ENCODE measurements at regions not wholly inside any gene's neighbourhood (a gene's known extent, or its start where the extent isn't known, plus 50 kb on each side); places are given as distances from the start of the nearest gene placed in this dataset.

DNA sequence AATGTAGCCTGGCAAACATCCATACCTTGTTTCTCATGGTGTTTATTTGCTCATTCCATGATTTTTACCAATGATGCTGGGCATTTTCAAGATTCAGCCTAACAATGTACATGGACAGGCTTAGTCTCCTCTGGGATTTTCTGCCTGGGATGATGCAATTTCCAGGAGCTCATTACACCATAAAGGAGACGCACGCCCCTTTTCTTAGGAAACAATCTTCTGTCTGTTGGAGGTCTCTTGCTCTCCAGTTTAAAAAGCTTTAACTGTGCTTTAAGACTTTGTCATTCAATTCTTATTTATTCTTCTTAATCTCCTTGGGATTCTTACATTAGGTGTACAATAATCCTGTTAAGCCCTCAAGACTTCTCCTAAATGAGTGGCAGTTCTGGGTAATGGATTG is 150.3 kb upstream of the NRP1 start:
- no peak overlapping the region for H3K4ac ChIP-seq (replicated peaks; ENCODE audit: insufficient read length, low read depth, low read length)
- no peak overlapping the region; a peak in 1 of 8 replicates for H3K4me3 ChIP-seq (ENCODE audit: extremely low read depth in 1 of 4, insufficient read depth in 2 of 4, low read depth in 3 of 4, low read length in 4 of 4)
- H3K36me3 ChIP-seq (ENCODE audit: control insufficient read depth in 2 of 4, insufficient read depth in 4 of 4, low read length in 3 of 4): peaks cover 0 to 3% (median 0%) of the 10 kb centered on the region in 4 experiments; a peak in 1 of 8 replicates
- H2BK12ac ChIP-seq (ENCODE audit: low read depth, low read length): no peak overlapping the region; the same call in 1 of the 2 replicates
- no peaks in the 10 kb centered on the region for H3K27me3 ChIP-seq (replicated peaks in 1 of 4; ENCODE audit: control insufficient read depth in 3 of 4, extremely low read depth in 1 of 4, insufficient read depth in 3 of 4, low read length in 3 of 4)
- H3K4me1 ChIP-seq (replicated peaks in 1 of 4; ENCODE audit: control insufficient read depth in 3 of 4, insufficient read depth in 4 of 4, low read length in 3 of 4): peaks cover 2 to 17% (median 11%) of the 10 kb centered on the region in 4 experiments; a peak in 5 of 7 replicates
- peaks cover 9 to 12% of the 10 kb centered on the region in 2 experiments; a peak in 3 of 4 replicates for H3K9me3 ChIP-seq (ENCODE audit: insufficient read depth in 2 of 2, low read depth in 1 of 2, low read length in 1 of 2)
- H4K91ac ChIP-seq (replicated peaks; ENCODE audit: insufficient read length, low read length): no peak overlapping the region
- H3K56ac ChIP-seq (replicated peaks; ENCODE audit: insufficient read length, low read depth, low read length): no peak overlapping the region
- no peaks in the 10 kb centered on the region for H4K20me1 ChIP-seq (replicated peaks in 1 of 2; ENCODE audit: control insufficient read depth in 1 of 2, insufficient read depth in 2 of 2, low read length in 2 of 2)
- H3K27ac ChIP-seq (ENCODE audit: low read depth, low read length): no peak overlapping the region; the same call in 1 of the 2 replicates
- H3K79me1 ChIP-seq (ENCODE audit: low read depth, low read length): no peaks in the 10 kb centered on the region
- H4K8ac ChIP-seq (ENCODE audit: extremely low read depth, insufficient read depth, low read length): no peak overlapping the region
- H3K23ac ChIP-seq (ENCODE audit: insufficient read length): no peak overlapping the region
- H2BK5ac ChIP-seq (ENCODE audit: low read depth, low read length): 0 out of 2 replicates have a peak overlapping the region, but pooled peaks have one; percentile 84
- WGBS, 2 experiments (ENCODE audit: extremely low coverage in 1 of 2, insufficient coverage in 1 of 2, insufficient read length in 1 of 2, insufficient replicate concordance in 2 of 2, low coverage in 1 of 2, low lambda C conversion rate in 2 of 2, missing lambda C conversion rate in 1 of 2): 53% methylated on average over 2 of the region's 2 CpGs; no CpG with 5 or more reads in 1 of the 2 experiments
- no peak overlapping the region; the same call in 1 of the 2 replicates for H3K18ac ChIP-seq (ENCODE audit: extremely low read depth, low read length)
- no peak for DNase-seq (ENCODE audit: low read depth in 1 of 2, low spot score in 2 of 2)
- 0 out of 4 replicates have a peak overlapping the region, but pooled peaks of 1 of the 2 experiments have one; percentile 56 for H3K4me2 ChIP-seq (ENCODE audit: insufficient read depth in 1 of 2, low read depth in 2 of 2, low read length in 2 of 2)
- peak overlapping the region; percentile 55 for H4K5ac ChIP-seq (ENCODE audit: insufficient read length, low read depth, low read length)
- no peak overlapping the region for H3K14ac ChIP-seq (ENCODE audit: insufficient read length)
- no peak overlapping the region for H2AFZ ChIP-seq (ENCODE audit: low read length)
- no peak for FAIRE-seq
- H3K79me2 ChIP-seq (ENCODE audit: control insufficient read depth in 1 of 2, insufficient read depth in 2 of 2, low read length in 2 of 2): no peaks in the 10 kb centered on the region
- POLR2A ChIA-PET (ENCODE audit: partially characterized antibody): interaction anchor here (1.3 kb wide), 1 partner anchor 9 kb away, joined by 5 read pairs; no protein-coding TSS in a partner anchor
- peak overlapping the region; percentile 38; the same call in 1 of the 2 replicates for H2BK20ac ChIP-seq (ENCODE audit: low read length)
- no peaks in the 10 kb centered on the region for H3K23me2 ChIP-seq (ENCODE audit: low read depth, low read length)
- no peak overlapping the region for H2BK15ac ChIP-seq (ENCODE audit: low read length)
- H2BK120ac ChIP-seq (replicated peaks; ENCODE audit: low read depth, low read length): no peak overlapping the region
- no peak overlapping the region for H2AK5ac ChIP-seq (ENCODE audit: low read depth, low read length)
- H3K9ac ChIP-seq (replicated peaks in 1 of 4; ENCODE audit: extremely low read depth in 1 of 4, low read depth in 3 of 4, low read length in 3 of 4): no peak overlapping the region; a peak in 1 of 7 replicates
- CTCF ChIA-PET (ENCODE audit: partially characterized antibody): no interaction called here
- TF ChIP-seq CEBPB (IDR thresholded peaks at IDR 0.05; ENCODE audit: low read depth, low read length): peak; percentile 95
- TF ChIP-seq JUND (IDR thresholded peaks at IDR 0.05; ENCODE audit: low read length): peak; percentile 69; the same call in 1 of the 2 replicates
- TF ChIP-seq, protein P1, sequence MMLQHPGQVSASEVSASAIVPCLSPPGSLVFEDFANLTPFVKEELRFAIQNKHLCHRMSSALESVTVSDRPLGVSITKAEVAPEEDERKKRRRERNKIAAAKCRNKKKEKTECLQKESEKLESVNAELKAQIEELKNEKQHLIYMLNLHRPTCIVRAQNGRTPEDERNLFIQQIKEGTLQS (IDR thresholded peaks at IDR 0.05; ENCODE audit: insufficient read depth, low read depth, low read length): 0 out of 2 replicates have a peak, but pooled peaks have one; percentile 65

All from H1 (cell line).